Brain microvascular endothelial cell (primary cell): ENCODE measurements at regions not wholly inside any gene's neighbourhood (a gene's known extent, or its start where the extent isn't known, plus 50 kb on each side); places are given as distances from the start of the nearest gene placed in this dataset.
"Not testable (repeated sequence)": the region's sequence is repeated elsewhere in the genome, so short reads cannot be mapped to it uniquely, and the experiment has no call there.

Experiments
- DNase-seq: peaks from one replicate; pipeline ENCODE4 v3.0.0-alpha.2; 2020
- H3K27ac ChIP-seq: fragments of 250-450 bp; sonication (Bioruptor Pico); 2 replicates; pipeline ENCODE4 v1.5.1; 2020; ENCODE audit warnings: mild to moderate bottlenecking, moderate library complexity
- H3K27me3 ChIP-seq: fragments of 250-450 bp; sonication (Bioruptor Pico); replicated peaks from 2 replicates; pipeline ENCODE4 v1.5.1; 2020; ENCODE audit warnings: mild to moderate bottlenecking
- H3K36me3 ChIP-seq: fragments of 250-450 bp; sonication (Bioruptor Pico); replicated peaks from 2 replicates; pipeline ENCODE4 v1.5.1; 2020; ENCODE audit warnings: mild to moderate bottlenecking
- H3K4me3 ChIP-seq: 2 replicates; pipeline ENCODE4 v1.5.1; 2011; ENCODE audit warnings: low read depth, mild to moderate bottlenecking, control low read depth, low read length, moderate library complexity
- CTCF ChIP-seq: IDR thresholded peaks from 2 replicates; pipeline ENCODE4 v1.5.1; 2011; ENCODE audit warnings: low read depth, mild to moderate bottlenecking, moderate library complexity, low read length, control low read depth, inconsistent platforms; ENCODE audit errors: missing control alignments
- in situ Hi-C: cut with HindIII; loops from 2 replicates; pipeline ENCODE4 v1.10.0; 2017; ENCODE audit warnings: low sequenced_read_pairs, low pct_ligation_motif_present

- in situ Hi-C loops: no loop called here
- no peak for DNase-seq
Observed at GRCh38 chr7:19963695-19964094, 190.3 kb upstream of the TMEM196 start.

GRCh38 chr7:19958309-19958896 lies 185.0 kb upstream of the TMEM196 start:
- no peak for TF ChIP-seq CTCF
- Histone ChIP-seq H3K36me3 (no peaks in the 10 kb centered on the region), H3K27me3 (no peaks in the 10 kb centered on the region), H3K4me3 (no peak overlapping the region), H3K27ac (peak overlapping the region; percentile 78)
- in situ Hi-C loops: no loop called here
- DNase-seq: peak; percentile 85

More at GRCh38 chr7:19963695-19964094, 190.3 kb upstream of the TMEM196 start:
- TF ChIP-seq CTCF: no peak
- no peak overlapping the region for H3K27ac ChIP-seq
- no peaks in the 10 kb centered on the region for H3K27me3 ChIP-seq
- no peaks in the 10 kb centered on the region for H3K36me3 ChIP-seq
- H3K4me3 ChIP-seq: no peak overlapping the region

- TF ChIP-seq CTCF: no peak
- in situ Hi-C loops: no loop called here
- no peaks in the 10 kb centered on the region for H3K27me3 ChIP-seq
- peak; percentile 27 for DNase-seq
- no peak overlapping the region for H3K4me3 ChIP-seq
- peak overlapping the region; percentile 78 for H3K27ac ChIP-seq
- H3K36me3 ChIP-seq: no peaks in the 10 kb centered on the region
Observed at GRCh38 chr7:19957664-19958063, 184.2 kb upstream of the TMEM196 start.

- in situ Hi-C loops, H3K27me3 ChIP-seq, H3K4me3 ChIP-seq, DNase-seq, H3K27ac ChIP-seq, H3K36me3 ChIP-seq: not testable (repeated sequence)
Observed at GRCh38 chr7:19954166-19954565, 180.7 kb upstream of the TMEM196 start.

- H3K4me3 ChIP-seq, H3K27ac ChIP-seq, in situ Hi-C loops, H3K27me3 ChIP-seq, H3K36me3 ChIP-seq, DNase-seq: not testable (repeated sequence)
Observed at GRCh38 chr7:19953411-19953810, 180.0 kb upstream of the TMEM196 start.

GRCh38 chr7:19948160-19948559 lies 174.7 kb upstream of the TMEM196 start:
- no peak overlapping the region for H3K27ac ChIP-seq
- H3K27me3 ChIP-seq: no peaks in the 10 kb centered on the region
- H3K36me3 ChIP-seq: no peaks in the 10 kb centered on the region
- in situ Hi-C loops: no loop called here
- no peak overlapping the region for H3K4me3 ChIP-seq
- no peak for TF ChIP-seq CTCF
- no peak for DNase-seq
